HCT116 (cell line): ENCODE measurements at regions not wholly inside any gene's neighbourhood (a gene's known extent, or its start where the extent isn't known, plus 50 kb on each side); places are given as distances from the start of the nearest gene placed in this dataset.

ENCODE experiments used
- ATAC-seq: fragments of 200-7000 bp; cut with Tn5 transposase; 2 replicates; pipeline ENCODE4 v1.9.1; 2020; ENCODE audit warnings: mild to moderate bottlenecking, moderate library complexity
- BruUV-seq: library from RNA; stranded (reverse); fragments of 400-500 nt; replicated peaks from 2 replicates; lab custom pipeline; 2021; lab: Mats Ljungman, UMichigan
- CTCF ChIA-PET: fragments of 300-600 bp; sonication (Branson Sonifier 250); formaldehyde crosslinking; loops from one replicate; lab custom pipeline; 2021; ENCODE audit warnings: antibody characterized with exemption; lab: Charles Lee
- POLR2A ChIA-PET: fragments of 300-600, 350-600 bp; sonication (Branson Sonifier 250); formaldehyde crosslinking; loops from one replicate; lab custom pipeline; 2021; ENCODE audit warnings: antibody characterized with exemption; lab: Charles Lee
- RAD21 ChIA-PET, 2 experiments: fragments of 300-600 bp; sonication (Branson Sonifier 250); formaldehyde crosslinking; loops; one replicate each; lab custom pipeline; 2023; ENCODE audit warnings: low total read pairs in 2 of 2; ENCODE audit not compliant: uncharacterized antibody in 2 of 2, unreplicated experiment in 2 of 2, low non-redundant PET in 1 of 2; lab: Charles Lee
- DNase-seq: peaks from one replicate; pipeline ENCODE4 v3.0.0-alpha.2; 2010; ENCODE audit warnings: low read depth, low spot score
- H2AFZ ChIP-seq: fragments of 200-600 bp; shearing (Covaris generic), sonication (generic); 2 replicates; pipeline ENCODE4 v1.6.1; 2017; ENCODE audit warnings: low read depth, mixed run types, mixed read lengths, antibody characterized with exemption, low read length; ENCODE audit not compliant: poor library complexity, severe bottlenecking
- H3K27ac ChIP-seq: 2 replicates; pipeline ENCODE4 v1.5.1; 2012; ENCODE audit warnings: low read depth, low read length
- H3K27me3 ChIP-seq: fragments of 200-600 bp; sonication (generic); 2 replicates; pipeline ENCODE4 v1.6.1; 2016; ENCODE audit warnings: mixed run types, low read length, mixed read lengths; ENCODE audit not compliant: insufficient read depth
- H3K36me3 ChIP-seq, 2 experiments: fragments of 200-500 bp in 1 of 2; fragments of 200-600 bp in 1 of 2; sonication (Bioruptor generic) in 1 of 2; sonication (generic) in 1 of 2; 2 replicates each; pipeline versions ENCODE4 v1.5.1 to v1.6.1; 2014 to 2016; ENCODE audit warnings: low read length in 2 of 2, inconsistent platforms in 1 of 2, mixed read lengths in 1 of 2, mixed run types in 1 of 2; ENCODE audit not compliant: insufficient read depth in 2 of 2, control insufficient read depth in 1 of 2
- H3K4me1 ChIP-seq, 2 experiments: fragments of 200-600 bp in 1 of 2; sonication (generic) in 1 of 2; 2 replicates each; pipeline versions ENCODE4 v1.5.1 to v1.6.1; 2012 to 2017; ENCODE audit warnings: low read length in 2 of 2, inconsistent platforms in 1 of 2, mild to moderate bottlenecking in 1 of 2, mixed read lengths in 1 of 2, mixed run types in 1 of 2, moderate library complexity in 1 of 2; ENCODE audit not compliant: insufficient read depth in 2 of 2, control insufficient read depth in 1 of 2
- H3K4me2 ChIP-seq: fragments of 200-600 bp; sonication (generic); 2 replicates; pipeline ENCODE4 v1.6.1; 2017; ENCODE audit warnings: mixed run types, low read length, mixed read lengths
- H3K4me3 ChIP-seq, 2 experiments: fragments of 200-600 bp in 1 of 2; sonication (generic) in 1 of 2; replicated peaks in 1 of 2; 2 replicates each; pipeline ENCODE4 v1.5.1; 2011 to 2016; ENCODE audit warnings: low read length in 2 of 2, control low read depth in 1 of 2, low read depth in 1 of 2, mild to moderate bottlenecking in 1 of 2, mixed read lengths in 1 of 2, mixed run types in 1 of 2
- H3K79me2 ChIP-seq: fragments of 200-600 bp; sonication (generic); 2 replicates; pipeline ENCODE4 v1.6.1; 2017; ENCODE audit warnings: mild to moderate bottlenecking, mixed run types, low read length, moderate library complexity, mixed read lengths; ENCODE audit not compliant: insufficient read depth
- H3K9ac ChIP-seq: fragments of 200-600 bp; sonication (generic); 2 replicates; pipeline ENCODE4 v1.6.1; 2016; ENCODE audit warnings: low read length, mixed read lengths
- H3K9me2 ChIP-seq: fragments of 200-600 bp; sonication (generic), shearing (Covaris generic); 2 replicates; pipeline ENCODE4 v1.6.1; 2017; ENCODE audit warnings: mixed run types, mild to moderate bottlenecking, moderate library complexity; ENCODE audit not compliant: insufficient read depth
- H3K9me3 ChIP-seq, 2 experiments: fragments of 200-500 bp in 1 of 2; fragments of 200-600 bp in 1 of 2; sonication (Bioruptor generic) in 1 of 2; sonication (generic) in 1 of 2; 2 replicates each; pipeline ENCODE4 v1.6.1; 2014 to 2017; ENCODE audit warnings: low read length in 2 of 2, mixed read lengths in 2 of 2, inconsistent platforms in 1 of 2, low read depth in 1 of 2, mild to moderate bottlenecking in 1 of 2, mixed run types in 1 of 2, moderate library complexity in 1 of 2; ENCODE audit not compliant: control insufficient read depth in 1 of 2, insufficient read depth in 1 of 2
- H4K20me1 ChIP-seq: fragments of 200-600 bp; sonication (generic), shearing (Covaris generic); 2 replicates; pipeline ENCODE4 v1.6.1; 2017; ENCODE audit warnings: mixed run types, mild to moderate bottlenecking, moderate library complexity; ENCODE audit not compliant: insufficient read depth
- CBX3 ChIP-seq: IDR thresholded peaks from 2 replicates; pipeline ENCODE4 v1.6.1; 2012; ENCODE audit warnings: low read depth
- CTCF ChIP-seq, 3 experiments: fragments of 200-600 bp in 1 of 3; sonication (generic) in 1 of 3; IDR thresholded peaks in 2 of 3; conservative IDR thresholded peaks in 1 of 3; 2 replicates each; pipeline ENCODE4 v1.5.1; 2012 to 2017; ENCODE audit warnings: low read depth in 2 of 3, low read length in 2 of 3, antibody characterized with exemption in 1 of 3, borderline replicate concordance in 1 of 3, control low read depth in 1 of 3, mild to moderate bottlenecking in 1 of 3, mixed read lengths in 1 of 3, mixed run types in 1 of 3, moderate library complexity in 1 of 3; ENCODE audit not compliant: insufficient read depth in 1 of 3
- EGR1 ChIP-seq: IDR thresholded peaks from 2 replicates; pipeline ENCODE4 v1.6.1; 2012; ENCODE audit warnings: low read depth
- EZH2 ChIP-seq: fragments of 200-600 bp; sonication (generic); IDR thresholded peaks from 2 replicates; pipeline ENCODE4 v1.6.1; 2017; ENCODE audit warnings: antibody characterized with exemption, mixed run types
- EZH2phosphoT487 ChIP-seq: fragments of 200-600 bp; IDR thresholded peaks from 2 replicates; pipeline ENCODE4 v1.6.1; 2018; ENCODE audit warnings: antibody characterized with exemption, borderline replicate concordance
- JUND ChIP-seq: IDR thresholded peaks from 2 replicates; pipeline ENCODE4 v1.6.1; 2012
- RAD21 ChIP-seq: IDR thresholded peaks from 2 replicates; pipeline ENCODE4 v1.6.1; 2012; ENCODE audit warnings: low read depth, mild to moderate bottlenecking
- SIN3A ChIP-seq: IDR thresholded peaks from 2 replicates; pipeline ENCODE4 v1.6.1; 2012; ENCODE audit warnings: low read depth
- SP1 ChIP-seq: IDR thresholded peaks from 2 replicates; pipeline ENCODE4 v1.6.1; 2012; ENCODE audit warnings: low read depth
- SRF ChIP-seq: IDR thresholded peaks from 2 replicates; pipeline ENCODE4 v1.6.1; 2012; ENCODE audit warnings: low read depth
- TCF7L2 ChIP-seq: IDR thresholded peaks from 2 replicates; pipeline ENCODE4 v1.7.0; 2011; ENCODE audit warnings: borderline replicate concordance, inconsistent platforms; ENCODE audit not compliant: insufficient read depth, insufficient read length; ENCODE audit errors: extremely low read depth
- ZBTB33 ChIP-seq: IDR thresholded peaks from 2 replicates; pipeline ENCODE4 v1.6.1; 2011; ENCODE audit warnings: mild to moderate bottlenecking, low read length, moderate library complexity; ENCODE audit not compliant: insufficient replicate concordance; ENCODE audit errors: extremely low read depth
- ZFX ChIP-seq: fragments of 450-650 bp; IDR thresholded peaks from 2 replicates; pipeline ENCODE4 v1.6.1; 2017
- intact Hi-C: fragments of 100-400 bp; cut with micrococcal nuclease; formaldehyde crosslinking; loops from 2 replicates; pipeline ENCODE4 v1.10.0; 2022

GRCh38 chr2:82224301-82224940 is 1919.9 kb upstream of the LRRTM1 start:
- H3K9me2 ChIP-seq: no peaks in the 10 kb centered on the region
- H2AFZ ChIP-seq: no peak overlapping the region
- DNase-seq: no peak
- no TSS peak for BruUV-seq
- H3K4me3 ChIP-seq: no peak overlapping the region
- no peak for ATAC-seq
- intact Hi-C loops: no loop called here
- POLR2A ChIA-PET: no interaction called here
- RAD21 ChIA-PET: no interaction called here
- no peaks in the 10 kb centered on the region for H3K36me3 ChIP-seq
- no peak overlapping the region for H3K9ac ChIP-seq
- no peaks in the 10 kb centered on the region for H3K9me3 ChIP-seq
- TF ChIP-seq ZFX: no peak
- no peak for TF ChIP-seq EZH2phosphoT487
- no peaks in the 10 kb centered on the region for H3K79me2 ChIP-seq
- CTCF ChIA-PET: no interaction called here
- no peaks in the 10 kb centered on the region for H4K20me1 ChIP-seq
- H3K4me2 ChIP-seq: no peak overlapping the region
- no peak overlapping the region for H3K27ac ChIP-seq
- no peaks in the 10 kb centered on the region for H3K27me3 ChIP-seq
- no peaks in the 10 kb centered on the region for H3K4me1 ChIP-seq

DNA sequence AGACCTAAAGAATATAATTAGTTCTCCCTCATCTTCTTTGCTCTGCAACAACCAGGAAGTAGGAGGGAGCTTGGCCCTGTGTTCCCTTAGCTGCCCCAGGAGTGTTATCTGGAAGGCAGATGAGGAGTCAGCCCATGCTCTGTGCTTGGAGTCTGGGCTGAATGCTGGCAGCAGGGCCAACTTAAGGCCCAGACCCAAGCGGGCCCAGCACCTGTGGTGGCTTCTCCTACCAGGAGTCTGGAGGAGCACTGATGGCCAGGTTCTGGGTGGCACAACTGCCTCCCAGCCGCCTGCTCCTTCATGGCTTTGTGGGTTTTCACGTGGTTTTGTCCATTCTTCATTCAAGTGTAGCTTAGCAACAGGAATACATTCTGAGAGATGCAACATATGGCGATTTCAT is 1910.7 kb upstream of the LRRTM1 start:
- Histone ChIP-seq H3K27ac (no peak overlapping the region), H3K9me2 (no peaks in the 10 kb centered on the region; the same call in 1 of the 2 replicates), H3K9ac (no peak overlapping the region), H4K20me1 (no peaks in the 10 kb centered on the region), H3K27me3 (no peaks in the 10 kb centered on the region), H3K4me1 (no peaks in the 10 kb centered on the region), H3K9me3 (no peaks in the 10 kb centered on the region), H3K79me2 (no peaks in the 10 kb centered on the region), H3K4me3 (no peak overlapping the region), H3K36me3 (no peaks in the 10 kb centered on the region), H2AFZ (no peak overlapping the region), H3K4me2 (no peak overlapping the region)
- ATAC-seq (no peak), DNase-seq (no peak)
- ChIA-PET POLR2A (no interaction called here), RAD21 (no interaction called here), CTCF (no interaction called here)
- BruUV-seq: no TSS peak
- intact Hi-C loops: no loop called here
- TF ChIP-seq SP1 (no peak), CTCF (IDR thresholded peaks at IDR 0.05 in 2 of 3, conservative IDR thresholded peaks at IDR 0.05 in 1 of 3; ENCODE audit: borderline replicate concordance in 1 of 3, insufficient read depth in 1 of 3, low read depth in 2 of 3, low read length in 2 of 3) (no peak), EZH2 (no peak), SIN3A (no peak), EGR1 (no peak), EZH2phosphoT487 (no peak), SRF (no peak), ZFX (no peak), ZBTB33 (no peak), JUND (no peak), TCF7L2 (no peak), RAD21 (no peak), CBX3 (no peak)
